Mucosa of descending colon (tissue), 3 donors: ENCODE measurements at regions not wholly inside any gene's neighbourhood (a gene's known extent, or its start where the extent isn't known, plus 50 kb on each side); places are given as distances from the start of the nearest gene placed in this dataset.

ENCODE experiments used
- ATAC-seq: fragments of 200-7000 bp; cut with Tn5 transposase; one replicate; pipeline ENCODE4 v1.9.1; 2020; ENCODE audit warnings: mild to moderate bottlenecking, moderate library complexity
- DNase-seq, 3 donors: peaks; one replicate each; pipeline ENCODE4 v3.0.0-alpha.2; 2020
- H3K36me3 ChIP-seq: fragments of 200-600 bp; one replicate; pipeline ENCODE4 v1.8.0; 2021; ENCODE audit warnings: low read depth, mild to moderate bottlenecking
- H3K4me1 ChIP-seq: fragments of 200-600 bp; one replicate; pipeline ENCODE4 v1.8.0; 2021; ENCODE audit warnings: low read depth, mild to moderate bottlenecking
- H3K4me3 ChIP-seq: fragments of 200-600 bp; one replicate; pipeline ENCODE4 v1.8.0; 2021; ENCODE audit warnings: mild to moderate bottlenecking
- H3K9me3 ChIP-seq: fragments of 200-600 bp; one replicate; pipeline ENCODE4 v1.8.0; 2021; ENCODE audit warnings: mild to moderate bottlenecking
- intact Hi-C, 2 donors: fragments of 100-400 bp; cut with DNase I in 1 of 2; cut with micrococcal nuclease in 1 of 2; formaldehyde crosslinking; loops; one replicate each; pipeline versions ENCODE4 v1.11.0 to v1.11.1; 2022; cut with DNase I, micrococcal nuclease
- TF ChIP-seq, protein P1 (sequence below): fragments of 200-600 bp; IDR thresholded peaks from one replicate; pipeline ENCODE4 v1.8.0; 2022; ENCODE audit warnings: antibody characterized with exemption, mild to moderate bottlenecking
- donor health status: DM: no; HTN: no; CAD: no; lungs with moderate emphysema.
- donor health status: DM: no; HTN: no; CAD: no.
- donor health status: DM: no; HTN: yes; CAD: no.

- TF ChIP-seq, protein P1, sequence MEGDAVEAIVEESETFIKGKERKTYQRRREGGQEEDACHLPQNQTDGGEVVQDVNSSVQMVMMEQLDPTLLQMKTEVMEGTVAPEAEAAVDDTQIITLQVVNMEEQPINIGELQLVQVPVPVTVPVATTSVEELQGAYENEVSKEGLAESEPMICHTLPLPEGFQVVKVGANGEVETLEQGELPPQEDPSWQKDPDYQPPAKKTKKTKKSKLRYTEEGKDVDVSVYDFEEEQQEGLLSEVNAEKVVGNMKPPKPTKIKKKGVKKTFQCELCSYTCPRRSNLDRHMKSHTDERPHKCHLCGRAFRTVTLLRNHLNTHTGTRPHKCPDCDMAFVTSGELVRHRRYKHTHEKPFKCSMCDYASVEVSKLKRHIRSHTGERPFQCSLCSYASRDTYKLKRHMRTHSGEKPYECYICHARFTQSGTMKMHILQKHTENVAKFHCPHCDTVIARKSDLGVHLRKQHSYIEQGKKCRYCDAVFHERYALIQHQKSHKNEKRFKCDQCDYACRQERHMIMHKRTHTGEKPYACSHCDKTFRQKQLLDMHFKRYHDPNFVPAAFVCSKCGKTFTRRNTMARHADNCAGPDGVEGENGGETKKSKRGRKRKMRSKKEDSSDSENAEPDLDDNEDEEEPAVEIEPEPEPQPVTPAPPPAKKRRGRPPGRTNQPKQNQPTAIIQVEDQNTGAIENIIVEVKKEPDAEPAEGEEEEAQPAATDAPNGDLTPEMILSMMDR: no peak
- ATAC-seq: no peak
- no peak for DNase-seq
- intact Hi-C loops: no loop called here
- no peak overlapping the region for H3K4me3 ChIP-seq
- H3K4me1 ChIP-seq: no peaks in the 10 kb centered on the region
- no peaks in the 10 kb centered on the region for H3K36me3 ChIP-seq
- peaks cover 10% of the 10 kb centered on the region for H3K9me3 ChIP-seq
These were observed 736.0 kb upstream of the LRRC4C start for GRCh38 chr11:42195289-42196013.

- DNase-seq (no peak), ATAC-seq (no peak)
- intact Hi-C loops: no loop called here
- no peaks in the 10 kb centered on the region for H3K4me1 ChIP-seq
- H3K36me3 ChIP-seq: no peaks in the 10 kb centered on the region
- TF ChIP-seq, protein P1: no peak
- peaks cover 22% of the 10 kb centered on the region for H3K9me3 ChIP-seq
- H3K4me3 ChIP-seq: no peak overlapping the region
These were observed 740.9 kb upstream of the LRRC4C start for GRCh38 chr11:42200311-42200710.

- Histone ChIP-seq H3K4me3 (no peak overlapping the region), H3K9me3 (peaks cover 26% of the 10 kb centered on the region), H3K36me3 (no peaks in the 10 kb centered on the region), H3K4me1 (no peaks in the 10 kb centered on the region)
- intact Hi-C loops: no loop called here
- TF ChIP-seq, protein P1: no peak
- no peak for ATAC-seq
- no peak for DNase-seq
These were observed 742.2 kb upstream of the LRRC4C start for GRCh38 chr11:42201603-42202148.

GRCh38 chr11:42205518-42205917 is 746.1 kb upstream of the LRRC4C start:
- Histone ChIP-seq H3K4me1 (no peaks in the 10 kb centered on the region), H3K4me3 (no peak overlapping the region), H3K36me3 (no peaks in the 10 kb centered on the region), H3K9me3 (peaks cover 26% of the 10 kb centered on the region)
- ATAC-seq: no peak
- TF ChIP-seq, protein P1: no peak
- intact Hi-C loops: no loop called here
- no peak for DNase-seq

DNA sequence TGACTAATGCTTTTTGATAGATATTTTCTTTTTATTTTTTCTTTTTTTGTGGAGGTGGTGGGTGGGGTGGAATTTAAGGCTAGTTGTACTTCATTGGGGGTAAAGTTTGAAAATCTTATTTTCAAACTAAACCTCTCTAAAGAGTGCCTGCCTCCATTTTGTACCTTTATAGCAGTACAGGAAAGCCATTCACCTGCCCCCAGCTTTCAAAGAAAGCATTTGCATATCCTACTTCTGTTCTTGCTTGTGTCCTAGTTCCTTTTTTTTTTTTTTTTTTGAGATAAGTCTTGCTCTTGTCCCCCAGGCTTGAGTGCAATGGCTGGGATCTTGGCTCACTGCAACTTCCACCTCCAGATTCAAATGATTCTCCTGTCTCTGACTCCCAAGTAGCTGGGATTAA is 766.2 kb upstream of the LRRC4C start:
- Histone ChIP-seq H3K9me3 (peaks cover 21% of the 10 kb centered on the region), H3K4me3 (no peak overlapping the region), H3K4me1 (no peaks in the 10 kb centered on the region), H3K36me3 (no peaks in the 10 kb centered on the region)
- TF ChIP-seq, protein P1: no peak
- intact Hi-C loops: no loop called here
- ATAC-seq: no peak
- no peak for DNase-seq
